ENCODE measurements at regions not wholly inside any gene's neighbourhood (a gene's known extent, or its start where the extent isn't known, plus 50 kb on each side); places are given as distances from the start of the nearest gene placed in this dataset.

GRCh38 chr9:78091731-78092130 lies 60.1 kb upstream of the GNAQ start:
- no TSS peak for BruUV-seq (replicated peaks)
- FAIRE-seq (no peak), DNase-seq (ENCODE audit: low read depth, low spot score) (no peak), ATAC-seq (no peak)
- intact Hi-C loops (cut with micrococcal nuclease; ENCODE audit: unreplicated experiment) (loop anchor here (5.0 kb wide), 1 partner anchor 44 kb away; no protein-coding TSS in a partner anchor), in situ Hi-C loops (cut with MboI) (no loop called here)
- ChIA-PET CTCF (interaction anchor here (1.3 kb wide), 1 partner anchor 56 kb away, joined by 3 read pairs; no protein-coding TSS in a partner anchor), SMC1A (ENCODE audit: uncharacterized antibody, unreplicated experiment) (interaction anchor here (1.7 kb wide), 1 partner anchor 17 kb away, joined by 5 read pairs; no protein-coding TSS in a partner anchor), POLR2A (no interaction called here), RAD21 (ENCODE audit: unreplicated experiment) (no interaction called here)
- H2AFZ ChIP-seq (ENCODE audit: control insufficient read depth, low read depth, low read length), result no peak overlapping the region
- no peaks in the 10 kb centered on the region for H3K4me1 ChIP-seq (ENCODE audit: control insufficient read depth, insufficient read depth, low read length)
- H4K20me1 ChIP-seq (ENCODE audit: control insufficient read depth, insufficient read depth), result no peaks in the 10 kb centered on the region
- no peaks in the 10 kb centered on the region for H3K27me3 ChIP-seq (replicated peaks in 1 of 2; ENCODE audit: control insufficient read depth in 2 of 2, insufficient read depth in 2 of 2, low read length in 1 of 2)
- no peaks in the 10 kb centered on the region for H3K79me2 ChIP-seq (ENCODE audit: control insufficient read depth, insufficient read depth, low read length)
- TF ChIP-seq USF2 (IDR thresholded peaks at IDR 0.05; ENCODE audit: borderline replicate concordance, low read depth, low read length) (no peak), PML (IDR thresholded peaks at IDR 0.05; ENCODE audit: low read length) (no peak), SIX5 (IDR thresholded peaks at IDR 0.05; ENCODE audit: low read depth, low read length, severe bottlenecking) (no peak), SUZ12 (IDR thresholded peaks at IDR 0.05; ENCODE audit: unreplicated experiment) (no peak), NBN (IDR thresholded peaks at IDR 0.05) (no peak), BCLAF1 (IDR thresholded peaks at IDR 0.05) (no peak)
- TF ChIP-seq, protein P1, sequence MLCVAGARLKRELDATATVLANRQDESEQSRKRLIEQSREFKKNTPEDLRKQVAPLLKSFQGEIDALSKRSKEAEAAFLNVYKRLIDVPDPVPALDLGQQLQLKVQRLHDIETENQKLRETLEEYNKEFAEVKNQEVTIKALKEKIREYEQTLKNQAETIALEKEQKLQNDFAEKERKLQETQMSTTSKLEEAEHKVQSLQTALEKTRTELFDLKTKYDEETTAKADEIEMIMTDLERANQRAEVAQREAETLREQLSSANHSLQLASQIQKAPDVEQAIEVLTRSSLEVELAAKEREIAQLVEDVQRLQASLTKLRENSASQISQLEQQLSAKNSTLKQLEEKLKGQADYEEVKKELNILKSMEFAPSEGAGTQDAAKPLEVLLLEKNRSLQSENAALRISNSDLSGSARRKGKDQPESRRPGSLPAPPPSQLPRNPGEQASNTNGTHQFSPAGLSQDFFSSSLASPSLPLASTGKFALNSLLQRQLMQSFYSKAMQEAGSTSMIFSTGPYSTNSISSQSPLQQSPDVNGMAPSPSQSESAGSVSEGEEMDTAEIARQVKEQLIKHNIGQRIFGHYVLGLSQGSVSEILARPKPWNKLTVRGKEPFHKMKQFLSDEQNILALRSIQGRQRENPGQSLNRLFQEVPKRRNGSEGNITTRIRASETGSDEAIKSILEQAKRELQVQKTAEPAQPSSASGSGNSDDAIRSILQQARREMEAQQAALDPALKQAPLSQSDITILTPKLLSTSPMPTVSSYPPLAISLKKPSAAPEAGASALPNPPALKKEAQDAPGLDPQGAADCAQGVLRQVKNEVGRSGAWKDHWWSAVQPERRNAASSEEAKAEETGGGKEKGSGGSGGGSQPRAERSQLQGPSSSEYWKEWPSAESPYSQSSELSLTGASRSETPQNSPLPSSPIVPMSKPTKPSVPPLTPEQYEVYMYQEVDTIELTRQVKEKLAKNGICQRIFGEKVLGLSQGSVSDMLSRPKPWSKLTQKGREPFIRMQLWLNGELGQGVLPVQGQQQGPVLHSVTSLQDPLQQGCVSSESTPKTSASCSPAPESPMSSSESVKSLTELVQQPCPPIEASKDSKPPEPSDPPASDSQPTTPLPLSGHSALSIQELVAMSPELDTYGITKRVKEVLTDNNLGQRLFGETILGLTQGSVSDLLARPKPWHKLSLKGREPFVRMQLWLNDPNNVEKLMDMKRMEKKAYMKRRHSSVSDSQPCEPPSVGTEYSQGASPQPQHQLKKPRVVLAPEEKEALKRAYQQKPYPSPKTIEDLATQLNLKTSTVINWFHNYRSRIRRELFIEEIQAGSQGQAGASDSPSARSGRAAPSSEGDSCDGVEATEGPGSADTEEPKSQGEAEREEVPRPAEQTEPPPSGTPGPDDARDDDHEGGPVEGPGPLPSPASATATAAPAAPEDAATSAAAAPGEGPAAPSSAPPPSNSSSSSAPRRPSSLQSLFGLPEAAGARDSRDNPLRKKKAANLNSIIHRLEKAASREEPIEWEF (IDR thresholded peaks at IDR 0.05; ENCODE audit: insufficient replicate concordance, low read depth, low read length), result no peak
- TF ChIP-seq, protein P2, sequence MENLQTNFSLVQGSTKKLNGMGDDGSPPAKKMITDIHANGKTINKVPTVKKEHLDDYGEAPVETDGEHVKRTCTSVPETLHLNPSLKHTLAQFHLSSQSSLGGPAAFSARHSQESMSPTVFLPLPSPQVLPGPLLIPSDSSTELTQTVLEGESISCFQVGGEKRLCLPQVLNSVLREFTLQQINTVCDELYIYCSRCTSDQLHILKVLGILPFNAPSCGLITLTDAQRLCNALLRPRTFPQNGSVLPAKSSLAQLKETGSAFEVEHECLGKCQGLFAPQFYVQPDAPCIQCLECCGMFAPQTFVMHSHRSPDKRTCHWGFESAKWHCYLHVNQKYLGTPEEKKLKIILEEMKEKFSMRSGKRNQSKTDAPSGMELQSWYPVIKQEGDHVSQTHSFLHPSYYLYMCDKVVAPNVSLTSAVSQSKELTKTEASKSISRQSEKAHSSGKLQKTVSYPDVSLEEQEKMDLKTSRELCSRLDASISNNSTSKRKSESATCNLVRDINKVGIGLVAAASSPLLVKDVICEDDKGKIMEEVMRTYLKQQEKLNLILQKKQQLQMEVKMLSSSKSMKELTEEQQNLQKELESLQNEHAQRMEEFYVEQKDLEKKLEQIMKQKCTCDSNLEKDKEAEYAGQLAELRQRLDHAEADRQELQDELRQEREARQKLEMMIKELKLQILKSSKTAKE (IDR thresholded peaks at IDR 0.05; ENCODE audit: low read depth, poor library complexity, severe bottlenecking), result no peak
- no peak overlapping the region for H3K4me3 ChIP-seq
- H3K4me2 ChIP-seq (ENCODE audit: control insufficient read depth, insufficient read depth), result no peak overlapping the region
- H3K27ac ChIP-seq (ENCODE audit: control insufficient read depth, insufficient read depth), result no peak overlapping the region
- 75% methylated on average over 9 of the region's 9 CpGs for WGBS (ENCODE audit: insufficient coverage, insufficient replicate concordance, low lambda C conversion rate, missing lambda C conversion rate)
- H3K9ac ChIP-seq (ENCODE audit: control insufficient read depth, insufficient read depth, low read length), result no peak overlapping the region
- H3K9me3 ChIP-seq (replicated peaks; ENCODE audit: control insufficient read depth, insufficient read depth, low read length), result no peaks in the 10 kb centered on the region
- no peaks in the 10 kb centered on the region for H3K36me3 ChIP-seq (ENCODE audit: control insufficient read depth in 2 of 2, insufficient read depth in 2 of 2, low read length in 1 of 2)
